ENCODE measurements at regions not wholly inside any gene's neighbourhood (a gene's known extent, or its start where the extent isn't known, plus 50 kb on each side); places are given as distances from the start of the nearest gene placed in this dataset.

DNA sequence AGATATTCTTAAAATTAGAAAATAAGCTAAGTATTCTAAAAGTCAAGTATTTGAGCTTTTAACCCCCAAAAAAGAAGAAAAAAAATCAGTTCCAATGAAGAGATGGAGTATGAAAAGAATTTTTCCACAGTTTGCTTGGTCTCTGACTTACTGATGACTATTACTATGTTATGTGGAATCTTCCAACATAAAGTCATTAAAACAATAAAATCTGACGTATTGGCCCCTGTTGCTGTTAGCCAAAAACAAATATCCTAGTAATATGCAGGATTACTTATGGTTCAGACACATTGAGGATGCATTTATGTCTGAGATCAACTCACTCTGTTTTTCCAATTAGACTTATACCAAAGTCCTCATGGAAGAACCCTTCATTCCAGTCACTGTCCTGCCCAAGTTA is 517.2 kb upstream of the ADGRL3 start:
- TF ChIP-seq CTCF (IDR thresholded peaks at IDR 0.05) (no peak), ATF6 (CRISPR knock-in tag; IDR thresholded peaks at IDR 0.05) (no peak), NFE2L1 (CRISPR knock-in tag; IDR thresholded peaks at IDR 0.05) (no peak), USF1 (CRISPR knock-in tag; IDR thresholded peaks at IDR 0.05) (no peak)
- TF ChIP-seq, protein P1, sequence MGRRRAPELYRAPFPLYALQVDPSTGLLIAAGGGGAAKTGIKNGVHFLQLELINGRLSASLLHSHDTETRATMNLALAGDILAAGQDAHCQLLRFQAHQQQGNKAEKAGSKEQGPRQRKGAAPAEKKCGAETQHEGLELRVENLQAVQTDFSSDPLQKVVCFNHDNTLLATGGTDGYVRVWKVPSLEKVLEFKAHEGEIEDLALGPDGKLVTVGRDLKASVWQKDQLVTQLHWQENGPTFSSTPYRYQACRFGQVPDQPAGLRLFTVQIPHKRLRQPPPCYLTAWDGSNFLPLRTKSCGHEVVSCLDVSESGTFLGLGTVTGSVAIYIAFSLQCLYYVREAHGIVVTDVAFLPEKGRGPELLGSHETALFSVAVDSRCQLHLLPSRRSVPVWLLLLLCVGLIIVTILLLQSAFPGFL (CRISPR knock-in tag; IDR thresholded peaks at IDR 0.05; ENCODE audit: borderline replicate concordance) = no peak
- TF ChIP-seq, protein P2, sequence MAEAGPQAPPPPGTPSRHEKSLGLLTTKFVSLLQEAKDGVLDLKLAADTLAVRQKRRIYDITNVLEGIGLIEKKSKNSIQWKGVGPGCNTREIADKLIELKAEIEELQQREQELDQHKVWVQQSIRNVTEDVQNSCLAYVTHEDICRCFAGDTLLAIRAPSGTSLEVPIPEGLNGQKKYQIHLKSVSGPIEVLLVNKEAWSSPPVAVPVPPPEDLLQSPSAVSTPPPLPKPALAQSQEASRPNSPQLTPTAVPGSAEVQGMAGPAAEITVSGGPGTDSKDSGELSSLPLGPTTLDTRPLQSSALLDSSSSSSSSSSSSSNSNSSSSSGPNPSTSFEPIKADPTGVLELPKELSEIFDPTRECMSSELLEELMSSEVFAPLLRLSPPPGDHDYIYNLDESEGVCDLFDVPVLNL (CRISPR knock-in tag; IDR thresholded peaks at IDR 0.05; ENCODE audit: borderline replicate concordance, low read depth) = no peak
- TF ChIP-seq, protein P3, sequence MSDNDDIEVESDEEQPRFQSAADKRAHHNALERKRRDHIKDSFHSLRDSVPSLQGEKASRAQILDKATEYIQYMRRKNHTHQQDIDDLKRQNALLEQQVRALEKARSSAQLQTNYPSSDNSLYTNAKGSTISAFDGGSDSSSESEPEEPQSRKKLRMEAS (CRISPR knock-in tag; IDR thresholded peaks at IDR 0.05) = no peak
- TF ChIP-seq, protein P4, sequence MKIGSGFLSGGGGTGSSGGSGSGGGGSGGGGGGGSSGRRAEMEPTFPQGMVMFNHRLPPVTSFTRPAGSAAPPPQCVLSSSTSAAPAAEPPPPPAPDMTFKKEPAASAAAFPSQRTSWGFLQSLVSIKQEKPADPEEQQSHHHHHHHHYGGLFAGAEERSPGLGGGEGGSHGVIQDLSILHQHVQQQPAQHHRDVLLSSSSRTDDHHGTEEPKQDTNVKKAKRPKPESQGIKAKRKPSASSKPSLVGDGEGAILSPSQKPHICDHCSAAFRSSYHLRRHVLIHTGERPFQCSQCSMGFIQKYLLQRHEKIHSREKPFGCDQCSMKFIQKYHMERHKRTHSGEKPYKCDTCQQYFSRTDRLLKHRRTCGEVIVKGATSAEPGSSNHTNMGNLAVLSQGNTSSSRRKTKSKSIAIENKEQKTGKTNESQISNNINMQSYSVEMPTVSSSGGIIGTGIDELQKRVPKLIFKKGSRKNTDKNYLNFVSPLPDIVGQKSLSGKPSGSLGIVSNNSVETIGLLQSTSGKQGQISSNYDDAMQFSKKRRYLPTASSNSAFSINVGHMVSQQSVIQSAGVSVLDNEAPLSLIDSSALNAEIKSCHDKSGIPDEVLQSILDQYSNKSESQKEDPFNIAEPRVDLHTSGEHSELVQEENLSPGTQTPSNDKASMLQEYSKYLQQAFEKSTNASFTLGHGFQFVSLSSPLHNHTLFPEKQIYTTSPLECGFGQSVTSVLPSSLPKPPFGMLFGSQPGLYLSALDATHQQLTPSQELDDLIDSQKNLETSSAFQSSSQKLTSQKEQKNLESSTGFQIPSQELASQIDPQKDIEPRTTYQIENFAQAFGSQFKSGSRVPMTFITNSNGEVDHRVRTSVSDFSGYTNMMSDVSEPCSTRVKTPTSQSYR (CRISPR knock-in tag; IDR thresholded peaks at IDR 0.05) = no peak

Data from WTC11 (cell line).